ENCODE measurements at regions not wholly inside any gene's neighbourhood (a gene's known extent, or its start where the extent isn't known, plus 50 kb on each side); places are given as distances from the start of the nearest gene placed in this dataset.

GRCh38 chr15:96578393-96578792 lies 247.9 kb downstream of the NR2F2 start:
- no peaks in the 10 kb centered on the region for H3K27me3 ChIP-seq (replicated peaks; ENCODE audit: insufficient read depth, low read length)
- TF ChIP-seq EZH2 (optimal IDR thresholded peaks at IDR 0.05; ENCODE audit: low read depth, low read length) = no peak
- no peak for TF ChIP-seq CTCF (IDR thresholded peaks at IDR 0.05; ENCODE audit: low read length)
- TF ChIP-seq EZH2phosphoT487 (IDR thresholded peaks at IDR 0.05; ENCODE audit: low read length) = no peak
- no peak for DNase-seq
- no peaks in the 10 kb centered on the region for H4K20me1 ChIP-seq (ENCODE audit: insufficient read depth, low read length)
- no peaks in the 10 kb centered on the region for H3K4me1 ChIP-seq (ENCODE audit: low read length)
- H3F3A ChIP-seq (ENCODE audit: insufficient read depth, low read length) = no peaks in the 10 kb centered on the region
- H3K79me2 ChIP-seq (ENCODE audit: low read length) = no peaks in the 10 kb centered on the region
- H3K9ac ChIP-seq (ENCODE audit: low read length) = no peak overlapping the region
- no peak overlapping the region for H2AFZ ChIP-seq (ENCODE audit: low read length)
- no peak overlapping the region for H3K27ac ChIP-seq (ENCODE audit: low read length)
- no peaks in the 10 kb centered on the region for H3K9me2 ChIP-seq (replicated peaks; ENCODE audit: insufficient read depth, low read length)
- no peaks in the 10 kb centered on the region for H3K9me3 ChIP-seq (replicated peaks; ENCODE audit: insufficient read depth, low read length)
- H3K4me3 ChIP-seq (ENCODE audit: low read length) = no peak overlapping the region
- no peaks in the 10 kb centered on the region for H3K36me3 ChIP-seq (replicated peaks; ENCODE audit: insufficient read depth, low read length)
- H3K4me2 ChIP-seq (ENCODE audit: low read depth, low read length) = no peak overlapping the region

GRCh38 chr15:96581371-96581770 lies 250.9 kb downstream of the NR2F2 start:
- H2AFZ ChIP-seq (ENCODE audit: low read length) = no peak overlapping the region
- H3K79me2 ChIP-seq (ENCODE audit: low read length) = no peaks in the 10 kb centered on the region
- no peaks in the 10 kb centered on the region for H3K9me2 ChIP-seq (replicated peaks; ENCODE audit: insufficient read depth, low read length)
- H3K9ac ChIP-seq (ENCODE audit: low read length) = no peak overlapping the region
- no peak overlapping the region for H3K4me3 ChIP-seq (ENCODE audit: low read length)
- H3F3A ChIP-seq (ENCODE audit: insufficient read depth, low read length) = no peaks in the 10 kb centered on the region
- DNase-seq = no peak
- H3K27me3 ChIP-seq (replicated peaks; ENCODE audit: insufficient read depth, low read length) = no peaks in the 10 kb centered on the region
- H4K20me1 ChIP-seq (ENCODE audit: insufficient read depth, low read length) = no peaks in the 10 kb centered on the region
- no peak overlapping the region for H3K4me2 ChIP-seq (ENCODE audit: low read depth, low read length)
- H3K27ac ChIP-seq (ENCODE audit: low read length) = no peak overlapping the region
- no peaks in the 10 kb centered on the region for H3K36me3 ChIP-seq (replicated peaks; ENCODE audit: insufficient read depth, low read length)
- no peaks in the 10 kb centered on the region for H3K4me1 ChIP-seq (ENCODE audit: low read length)
- TF ChIP-seq EZH2 (optimal IDR thresholded peaks at IDR 0.05; ENCODE audit: low read depth, low read length) (no peak), EZH2phosphoT487 (IDR thresholded peaks at IDR 0.05; ENCODE audit: low read length) (no peak), CTCF (IDR thresholded peaks at IDR 0.05; ENCODE audit: low read length) (no peak)
- no peaks in the 10 kb centered on the region for H3K9me3 ChIP-seq (replicated peaks; ENCODE audit: insufficient read depth, low read length)

- TF ChIP-seq EZH2phosphoT487 (IDR thresholded peaks at IDR 0.05; ENCODE audit: low read length) = no peak
- TF ChIP-seq CTCF (IDR thresholded peaks at IDR 0.05; ENCODE audit: low read length) = no peak
- TF ChIP-seq EZH2 (optimal IDR thresholded peaks at IDR 0.05; ENCODE audit: low read depth, low read length) = no peak
- Histone ChIP-seq H4K20me1 (ENCODE audit: insufficient read depth, low read length) (no peaks in the 10 kb centered on the region), H3K27ac (ENCODE audit: low read length) (no peak overlapping the region), H3K9me2 (replicated peaks; ENCODE audit: insufficient read depth, low read length) (no peaks in the 10 kb centered on the region), H3K4me1 (ENCODE audit: low read length) (no peaks in the 10 kb centered on the region), H3K27me3 (replicated peaks; ENCODE audit: insufficient read depth, low read length) (no peaks in the 10 kb centered on the region), H3K9me3 (replicated peaks; ENCODE audit: insufficient read depth, low read length) (no peaks in the 10 kb centered on the region), H3K9ac (ENCODE audit: low read length) (no peak overlapping the region), H3K4me2 (ENCODE audit: low read depth, low read length) (no peak overlapping the region), H2AFZ (ENCODE audit: low read length) (no peak overlapping the region), H3K79me2 (ENCODE audit: low read length) (no peaks in the 10 kb centered on the region), H3F3A (ENCODE audit: insufficient read depth, low read length) (no peaks in the 10 kb centered on the region), H3K4me3 (ENCODE audit: low read length) (no peak overlapping the region), H3K36me3 (replicated peaks; ENCODE audit: insufficient read depth, low read length) (no peaks in the 10 kb centered on the region)
- no peak for DNase-seq
Measured at GRCh38 chr15:96582473-96582872, 252.0 kb downstream of the NR2F2 start.

Data from MM.1S (cell line).